Endodermal cell (in vitro differentiated cells): ENCODE measurements at regions not wholly inside any gene's neighbourhood (a gene's known extent, or its start where the extent isn't known, plus 50 kb on each side); places are given as distances from the start of the nearest gene placed in this dataset.
"Not testable (repeated sequence)": the region's sequence is repeated elsewhere in the genome, so short reads cannot be mapped to it uniquely, and the experiment has no call there.

Source experiments
- DNase-seq: peaks from one replicate; pipeline ENCODE4 v3.0.0-alpha.2; 2017
- H3K27ac ChIP-seq: 2 replicates; pipeline ENCODE4 v1.5.1; 2013; ENCODE audit warnings: mild to moderate bottlenecking, low read depth, low read length, moderate library complexity
- H3K27me3 ChIP-seq: 2 replicates; pipeline ENCODE4 v1.6.1; 2013; ENCODE audit warnings: mild to moderate bottlenecking, low read length, moderate library complexity; ENCODE audit not compliant: insufficient read depth, control insufficient read depth, poor library complexity, severe bottlenecking
- H3K36me3 ChIP-seq: 2 replicates; pipeline ENCODE4 v1.7.0; 2013; ENCODE audit warnings: mild to moderate bottlenecking, low read length, moderate library complexity; ENCODE audit not compliant: control insufficient read depth, insufficient read depth
- H3K4me1 ChIP-seq: one replicate; pipeline ENCODE4 v1.7.0; 2013; ENCODE audit warnings: low read length; ENCODE audit not compliant: control insufficient read depth, insufficient read depth
- H3K4me3 ChIP-seq: 2 replicates; pipeline ENCODE4 v1.5.1; 2013; ENCODE audit warnings: mild to moderate bottlenecking, low read length, moderate library complexity
- H3K9ac ChIP-seq: 2 replicates; pipeline ENCODE4 v1.6.1; 2013; ENCODE audit warnings: mild to moderate bottlenecking, low read length, moderate library complexity; ENCODE audit not compliant: poor library complexity, severe bottlenecking; ENCODE audit errors: extremely low read depth
- H3K9me3 ChIP-seq: 2 replicates; pipeline ENCODE4 v1.6.1; 2013; ENCODE audit warnings: mild to moderate bottlenecking, low read length, moderate library complexity; ENCODE audit not compliant: control insufficient read depth
- H3K27ac Mint-ChIP-seq: 2 replicates; pipeline ENCODE4 v1.8.0; 2020; ENCODE audit warnings: mixed read lengths
- H3K27me3 Mint-ChIP-seq: 2 replicates; pipeline ENCODE4 v1.8.0; 2021; ENCODE audit warnings: mild to moderate bottlenecking, mixed read lengths; ENCODE audit not compliant: insufficient read depth
- H3K36me3 Mint-ChIP-seq: 2 replicates; pipeline ENCODE4 v1.8.0; 2020; ENCODE audit warnings: low read depth, mixed read lengths
- H3K4me1 Mint-ChIP-seq: 2 replicates; pipeline ENCODE4 v1.8.0; 2020; ENCODE audit warnings: mixed read lengths
- H3K4me3 Mint-ChIP-seq: 2 replicates; pipeline ENCODE4 v1.8.0; 2020; ENCODE audit warnings: mild to moderate bottlenecking, moderate library complexity, mixed read lengths
- H3K9me3 Mint-ChIP-seq: 2 replicates; pipeline ENCODE4 v1.8.0; 2020; ENCODE audit warnings: mild to moderate bottlenecking, mixed read lengths
- WGBS, 2 experiments: methylation state at CpG; one replicate each; pipeline versions ENCODE4 v1.1.5 to v1.1.7; 2013; ENCODE audit warnings: missing lambda C conversion rate in 2 of 2, mixed read lengths in 1 of 2; ENCODE audit not compliant: insufficient coverage in 1 of 2, insufficient read length in 1 of 2; 5-methylcytosine and 5-hydroxymethylcytosine counted together
- TF ChIP-seq, protein P1 (sequence below): fragments of 200-600 bp; sonication (generic); conservative IDR thresholded peaks from 2 replicates; pipeline ENCODE4 v1.5.0; 2021; ENCODE audit warnings: antibody characterized with exemption, mild to moderate bottlenecking

DNA sequence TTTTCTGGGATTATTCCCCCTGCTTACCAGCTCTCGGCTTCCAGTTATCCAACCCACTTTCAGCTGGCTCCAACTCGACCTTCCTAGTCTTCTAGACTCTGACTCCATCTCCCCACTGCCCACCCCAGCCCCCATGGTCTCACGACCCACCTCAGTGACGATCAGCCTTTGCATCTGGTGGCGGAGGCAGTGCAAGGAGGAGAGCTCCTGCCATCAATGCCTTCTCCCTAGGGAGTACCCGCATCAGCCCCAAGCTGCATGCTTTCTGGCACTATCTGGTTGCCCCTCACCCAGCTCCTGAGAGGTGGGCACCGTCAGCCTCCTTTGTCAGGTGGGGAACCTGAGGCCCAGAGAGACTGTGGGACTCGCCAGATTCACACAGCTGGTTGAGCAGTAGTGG, 72.6 kb upstream of the RPL38 start:
- Histone ChIP-seq H3K27ac (no peak overlapping the region), H3K27me3 (peaks cover 17% of the 10 kb centered on the region), H3K36me3 (no peaks in the 10 kb centered on the region), H3K4me3 (no peak overlapping the region), H3K4me1 (peaks cover 3% of the 10 kb centered on the region), H3K9me3 (peaks cover 10% of the 10 kb centered on the region), H3K9ac (no peak overlapping the region)
- peak; percentile 36 for DNase-seq
- peaks cover 8% of the 10 kb centered on the region for H3K27me3 Mint-ChIP-seq
- H3K4me3 Mint-ChIP-seq = no peak overlapping the region
- TF ChIP-seq, protein P1, sequence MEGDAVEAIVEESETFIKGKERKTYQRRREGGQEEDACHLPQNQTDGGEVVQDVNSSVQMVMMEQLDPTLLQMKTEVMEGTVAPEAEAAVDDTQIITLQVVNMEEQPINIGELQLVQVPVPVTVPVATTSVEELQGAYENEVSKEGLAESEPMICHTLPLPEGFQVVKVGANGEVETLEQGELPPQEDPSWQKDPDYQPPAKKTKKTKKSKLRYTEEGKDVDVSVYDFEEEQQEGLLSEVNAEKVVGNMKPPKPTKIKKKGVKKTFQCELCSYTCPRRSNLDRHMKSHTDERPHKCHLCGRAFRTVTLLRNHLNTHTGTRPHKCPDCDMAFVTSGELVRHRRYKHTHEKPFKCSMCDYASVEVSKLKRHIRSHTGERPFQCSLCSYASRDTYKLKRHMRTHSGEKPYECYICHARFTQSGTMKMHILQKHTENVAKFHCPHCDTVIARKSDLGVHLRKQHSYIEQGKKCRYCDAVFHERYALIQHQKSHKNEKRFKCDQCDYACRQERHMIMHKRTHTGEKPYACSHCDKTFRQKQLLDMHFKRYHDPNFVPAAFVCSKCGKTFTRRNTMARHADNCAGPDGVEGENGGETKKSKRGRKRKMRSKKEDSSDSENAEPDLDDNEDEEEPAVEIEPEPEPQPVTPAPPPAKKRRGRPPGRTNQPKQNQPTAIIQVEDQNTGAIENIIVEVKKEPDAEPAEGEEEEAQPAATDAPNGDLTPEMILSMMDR = no peak
- no peak overlapping the region for H3K27ac Mint-ChIP-seq
- H3K4me1 Mint-ChIP-seq = peaks cover 20% of the 10 kb centered on the region
- peaks cover 4% of the 10 kb centered on the region for H3K9me3 Mint-ChIP-seq
- 90% methylated on average over 7 to 8 of the region's 8 CpGs for WGBS, 2 experiments
- no peaks in the 10 kb centered on the region for H3K36me3 Mint-ChIP-seq

DNA sequence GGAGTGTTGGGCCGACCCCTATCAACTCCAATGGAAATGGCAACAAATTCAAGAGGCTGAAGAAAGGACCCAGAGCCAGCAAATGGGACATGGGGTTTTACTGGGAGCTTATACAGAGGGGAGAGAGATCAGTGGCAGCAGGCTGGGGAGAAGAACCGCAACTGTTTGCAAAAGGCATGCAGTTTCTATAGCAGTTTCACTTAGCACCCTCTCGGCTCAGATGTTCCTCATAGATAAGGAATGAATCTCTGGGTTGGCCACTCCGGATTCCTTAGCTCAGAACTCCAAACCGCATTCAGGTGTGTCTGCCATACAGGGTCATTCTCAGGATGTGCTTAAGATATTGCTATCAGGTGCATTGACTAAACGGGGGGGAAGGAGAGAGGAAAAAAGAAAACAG, 71.1 kb upstream of the RPL38 start:
- H3K27ac ChIP-seq = no peak overlapping the region
- H3K9me3 ChIP-seq = peaks cover 10% of the 10 kb centered on the region
- H3K36me3 ChIP-seq = no peaks in the 10 kb centered on the region
- WGBS, 2 experiments = 80 to 84% methylated on average over 4 to 6 of the region's 6 CpGs
- Mint-ChIP-seq H3K27me3 (peaks cover 8% of the 10 kb centered on the region), H3K4me3 (no peak overlapping the region), H3K27ac (no peak overlapping the region), H3K9me3 (peaks cover 5% of the 10 kb centered on the region), H3K4me1 (peaks cover 34% of the 10 kb centered on the region), H3K36me3 (no peaks in the 10 kb centered on the region)
- H3K27me3 ChIP-seq = peaks cover 20% of the 10 kb centered on the region
- H3K4me3 ChIP-seq = no peak overlapping the region
- H3K4me1 ChIP-seq = peaks cover 5% of the 10 kb centered on the region
- peak; percentile 45 for DNase-seq
- TF ChIP-seq, protein P1 = no peak
- no peak overlapping the region for H3K9ac ChIP-seq

DNA sequence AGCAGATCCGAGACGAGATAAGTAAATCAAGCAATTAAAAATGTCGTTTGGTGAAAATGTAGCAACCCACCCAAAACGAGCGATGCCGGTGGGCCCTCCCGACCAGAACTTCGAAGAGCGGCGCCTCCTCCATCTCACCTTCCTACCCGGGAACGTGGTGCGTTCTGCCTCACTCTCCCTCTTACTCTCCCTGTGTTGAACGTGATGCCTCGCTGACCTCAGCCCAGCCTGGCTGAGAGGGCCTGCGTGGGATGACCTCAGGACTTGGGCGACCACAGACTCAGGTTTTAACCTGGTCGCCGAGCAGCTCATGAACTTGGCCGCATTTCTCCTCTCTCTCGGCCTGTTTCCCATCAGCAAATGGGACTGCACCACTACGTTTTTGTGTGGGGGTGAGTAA, 69.7 kb upstream of the RPL38 start:
- no peak overlapping the region for H3K27ac Mint-ChIP-seq
- H3K36me3 Mint-ChIP-seq = peaks cover 3% of the 10 kb centered on the region

DNA sequence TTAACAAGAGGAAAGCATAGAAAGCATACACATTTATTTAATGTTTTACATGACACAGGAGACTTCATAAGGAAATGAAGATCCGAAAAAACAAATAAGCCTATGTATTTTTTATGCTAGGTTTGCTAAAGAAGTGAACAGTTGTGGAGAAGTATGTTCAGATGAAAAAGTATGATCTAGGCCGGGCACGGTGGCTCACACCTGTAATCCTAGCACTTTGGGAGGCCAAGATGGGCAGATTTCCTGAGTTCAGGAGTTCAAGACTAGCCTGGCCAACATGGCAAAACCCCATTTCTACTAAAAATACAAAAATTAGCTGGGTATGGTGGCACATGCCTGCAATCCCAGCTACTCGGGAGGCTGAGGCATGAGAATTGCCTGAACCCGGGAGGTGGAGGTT, 69.2 kb upstream of the RPL38 start:
- H3K4me1 ChIP-seq, DNase-seq, H3K4me3 Mint-ChIP-seq, H3K36me3 ChIP-seq, H3K27me3 Mint-ChIP-seq, H3K27ac Mint-ChIP-seq, H3K4me3 ChIP-seq, H3K9ac ChIP-seq, H3K27ac ChIP-seq, H3K36me3 Mint-ChIP-seq: not testable (repeated sequence)
- Histone ChIP-seq H3K9me3 (peaks cover 22% of the 10 kb centered on the region), H3K27me3 (peaks cover 20% of the 10 kb centered on the region)
- 84% methylated on average over 4 to 5 of the region's 5 CpGs for WGBS, 2 experiments
- Mint-ChIP-seq H3K9me3 (peaks cover 18% of the 10 kb centered on the region), H3K4me1 (peaks cover 36% of the 10 kb centered on the region)

More for the DNA sequence above, 69.7 kb upstream of the RPL38 start:
- WGBS, 2 experiments = 92 to 93% methylated on average over 13 to 20 of the region's 22 CpGs
- peaks cover 10% of the 10 kb centered on the region for H3K4me1 ChIP-seq
- Mint-ChIP-seq H3K9me3 (peaks cover 14% of the 10 kb centered on the region), H3K27me3 (peaks cover 8% of the 10 kb centered on the region), H3K4me3 (no peak overlapping the region), H3K4me1 (peaks cover 36% of the 10 kb centered on the region)
- H3K9ac ChIP-seq = no peak overlapping the region
- H3K36me3 ChIP-seq = no peaks in the 10 kb centered on the region
- TF ChIP-seq, protein P1 = no peak
- no peak overlapping the region for H3K4me3 ChIP-seq
- H3K27me3 ChIP-seq = peaks cover 20% of the 10 kb centered on the region
- H3K27ac ChIP-seq = no peak overlapping the region
- H3K9me3 ChIP-seq = peaks cover 17% of the 10 kb centered on the region
- peak; percentile 45 for DNase-seq
